H1 (cell line): ENCODE measurements at regions not wholly inside any gene's neighbourhood (a gene's known extent, or its start where the extent isn't known, plus 50 kb on each side); places are given as distances from the start of the nearest gene placed in this dataset.

ENCODE experiments used
- CTCF ChIA-PET: fragments of 300-600 bp; sonication (Branson Sonifier 250); formaldehyde crosslinking; loops from one replicate; lab custom pipeline; 2021; ENCODE audit not compliant: partially characterized antibody; lab: Charles Lee
- POLR2A ChIA-PET: fragments of 300-600 bp; sonication (Branson Sonifier 250); formaldehyde crosslinking; loops from one replicate; lab custom pipeline; 2021; ENCODE audit warnings: inconsistent platforms; ENCODE audit not compliant: partially characterized antibody; lab: Charles Lee
- DNase-seq, 2 experiments: peaks; one replicate each; pipeline versions ENCODE4 v3.0.0 to v3.0.0-alpha.2; 2010 to 2022; ENCODE audit warnings: low spot score in 2 of 2, low read depth in 1 of 2, mixed read lengths in 1 of 2
- FAIRE-seq: peaks from 2 replicates; lab custom pipeline; 2011; peaks lifted over from hg19 to GRCh38; lab: Jason Lieb, UNC
- H2AFZ ChIP-seq: 2 replicates; pipeline ENCODE4 v1.8.1; 2012; ENCODE audit warnings: low read length, inconsistent platforms
- H2AK5ac ChIP-seq: 2 replicates; pipeline ENCODE4 v1.6.1; 2013; ENCODE audit warnings: low read depth, low read length
- H2BK120ac ChIP-seq: replicated peaks from 2 replicates; pipeline ENCODE3; 2013; ENCODE audit warnings: low read depth, low read length, inconsistent platforms
- H2BK12ac ChIP-seq: 2 replicates; pipeline ENCODE4 v1.6.1; 2013; ENCODE audit warnings: low read depth, low read length
- H2BK15ac ChIP-seq: 2 replicates; pipeline ENCODE4 v1.6.1; 2013; ENCODE audit warnings: low read length
- H2BK20ac ChIP-seq: 2 replicates; pipeline ENCODE4 v1.6.1; 2013; ENCODE audit warnings: low read length
- H2BK5ac ChIP-seq: 2 replicates; pipeline ENCODE4 v1.6.1; 2013; ENCODE audit warnings: low read depth, low read length
- H3K14ac ChIP-seq: 2 replicates; pipeline ENCODE4 v1.6.1; 2013; ENCODE audit warnings: inconsistent platforms; ENCODE audit not compliant: insufficient read length
- H3K18ac ChIP-seq: 2 replicates; pipeline ENCODE4 v1.6.1; 2013; ENCODE audit warnings: low read length; ENCODE audit errors: extremely low read depth
- H3K23ac ChIP-seq: 2 replicates; pipeline ENCODE4 v1.6.1; 2013; ENCODE audit warnings: inconsistent platforms; ENCODE audit not compliant: insufficient read length
- H3K23me2 ChIP-seq: 2 replicates; pipeline ENCODE4 v1.6.1; 2013; ENCODE audit warnings: low read depth, low read length
- H3K27ac ChIP-seq: 2 replicates; pipeline ENCODE4 v1.6.1; 2011; ENCODE audit warnings: low read depth, low read length, inconsistent platforms
- H3K27me3 ChIP-seq, 4 experiments: replicated peaks in 1 of 4; 1 replicate in 1 of 4; 2 replicates in 3 of 4; pipeline versions ENCODE4 v1.6.1 to v1.8.1; 2011 to 2013; ENCODE audit warnings: low read length in 3 of 4, mild to moderate bottlenecking in 3 of 4, inconsistent platforms in 2 of 4, mixed read lengths in 2 of 4, moderate library complexity in 1 of 4; ENCODE audit not compliant: control insufficient read depth in 3 of 4, insufficient read depth in 3 of 4; ENCODE audit errors: extremely low read depth in 1 of 4
- H3K36me3 ChIP-seq, 4 experiments: 2 replicates each; pipeline versions ENCODE4 v1.6.1 to v1.8.1; 2011 to 2013; ENCODE audit warnings: mild to moderate bottlenecking in 4 of 4, low read length in 3 of 4, moderate library complexity in 2 of 4, control low read depth in 1 of 4, inconsistent platforms in 1 of 4; ENCODE audit not compliant: insufficient read depth in 4 of 4, control insufficient read depth in 2 of 4
- H3K4ac ChIP-seq: replicated peaks from 2 replicates; pipeline ENCODE3; 2013; ENCODE audit warnings: low read length, low read depth, mixed read lengths, inconsistent platforms; ENCODE audit not compliant: insufficient read length
- H3K4me1 ChIP-seq, 4 experiments: replicated peaks in 1 of 4; 1 replicate in 1 of 4; 2 replicates in 3 of 4; pipeline versions ENCODE4 v1.6.1 to v1.8.1; 2011 to 2013; ENCODE audit warnings: low read length in 3 of 4, inconsistent platforms in 2 of 4, mixed read lengths in 1 of 4; ENCODE audit not compliant: insufficient read depth in 4 of 4, control insufficient read depth in 3 of 4
- H3K4me2 ChIP-seq, 2 experiments: 2 replicates each; pipeline versions ENCODE4 v1.6.1 to v1.8.1; 2011 to 2013; ENCODE audit warnings: low read depth in 2 of 2, low read length in 2 of 2, control low read depth in 1 of 2, inconsistent platforms in 1 of 2, mild to moderate bottlenecking in 1 of 2; ENCODE audit not compliant: insufficient read depth in 1 of 2
- H3K4me3 ChIP-seq, 4 experiments: fragments of 200-600, 300-600 bp in 1 of 4; sonication (generic), shearing (Covaris generic), sonication (Bioruptor Twin) in 1 of 4; 2 replicates each; pipeline versions ENCODE4 v1.5.1 to v1.8.1; 2011 to 2016; ENCODE audit warnings: low read length in 4 of 4, low read depth in 3 of 4, control low read depth in 2 of 4, inconsistent platforms in 2 of 4, mild to moderate bottlenecking in 2 of 4, mixed read lengths in 1 of 4, moderate library complexity in 1 of 4; ENCODE audit not compliant: insufficient read depth in 2 of 4; ENCODE audit errors: extremely low read depth in 1 of 4
- H3K56ac ChIP-seq: replicated peaks from 2 replicates; pipeline ENCODE3; 2013; ENCODE audit warnings: low read depth, mild to moderate bottlenecking, mixed read lengths, low read length, inconsistent platforms; ENCODE audit not compliant: insufficient read length
- H3K79me1 ChIP-seq: 2 replicates; pipeline ENCODE4 v1.6.1; 2013; ENCODE audit warnings: low read depth, low read length, control low read depth
- H3K79me2 ChIP-seq, 2 experiments: 2 replicates each; pipeline versions ENCODE4 v1.6.1 to v1.8.1; 2012 to 2013; ENCODE audit warnings: low read length in 2 of 2, mild to moderate bottlenecking in 2 of 2, inconsistent platforms in 1 of 2; ENCODE audit not compliant: insufficient read depth in 2 of 2, control insufficient read depth in 1 of 2
- H3K9ac ChIP-seq, 4 experiments: replicated peaks in 1 of 4; 1 replicate in 1 of 4; 2 replicates in 3 of 4; pipeline versions ENCODE4 v1.6.1 to v1.8.1; 2011 to 2013; ENCODE audit warnings: low read depth in 3 of 4, low read length in 3 of 4, control low read depth in 2 of 4, mild to moderate bottlenecking in 2 of 4, moderate library complexity in 2 of 4, inconsistent platforms in 1 of 4; ENCODE audit errors: extremely low read depth in 1 of 4
- H3K9me3 ChIP-seq, 2 experiments: 2 replicates each; pipeline versions ENCODE4 v1.6.1 to v1.8.1; 2012 to 2013; ENCODE audit warnings: mild to moderate bottlenecking in 2 of 2, moderate library complexity in 2 of 2, control low read depth in 1 of 2, inconsistent platforms in 1 of 2, low read depth in 1 of 2, low read length in 1 of 2, mixed read lengths in 1 of 2; ENCODE audit not compliant: insufficient read depth in 2 of 2
- H4K20me1 ChIP-seq, 2 experiments: replicated peaks in 1 of 2; 2 replicates each; pipeline versions ENCODE3 to v1.8.1; 2011 to 2013; ENCODE audit warnings: inconsistent platforms in 2 of 2, low read length in 2 of 2, mild to moderate bottlenecking in 1 of 2; ENCODE audit not compliant: insufficient read depth in 2 of 2, control insufficient read depth in 1 of 2
- H4K5ac ChIP-seq: 2 replicates; pipeline ENCODE4 v1.6.1; 2013; ENCODE audit warnings: low read length, low read depth, mixed read lengths, inconsistent platforms; ENCODE audit not compliant: insufficient read length
- H4K8ac ChIP-seq: 2 replicates; pipeline ENCODE4 v1.8.0; 2013; ENCODE audit warnings: mild to moderate bottlenecking, moderate library complexity, low read length, inconsistent platforms; ENCODE audit not compliant: insufficient read depth; ENCODE audit errors: extremely low read depth
- H4K91ac ChIP-seq: replicated peaks from 2 replicates; pipeline ENCODE3; 2013; ENCODE audit warnings: low read length, mixed read lengths, inconsistent platforms; ENCODE audit not compliant: insufficient read length
- ASH2L ChIP-seq: fragments of 200-600, 300-600 bp; sonication (generic); IDR thresholded peaks from one replicate; pipeline ENCODE4 v1.7.1; 2017; ENCODE audit warnings: low read length
- CBX8 ChIP-seq: fragments of 300-800, 300-1000 bp; sonication (generic); IDR thresholded peaks from 2 replicates; pipeline ENCODE4 v1.7.1; 2016; ENCODE audit warnings: low read depth, low read length, borderline replicate concordance
- CTBP2 ChIP-seq: IDR thresholded peaks from 2 replicates; pipeline ENCODE4 v1.7.0; 2011; ENCODE audit warnings: borderline replicate concordance, mild to moderate bottlenecking, moderate library complexity, mixed read lengths, low read length; ENCODE audit not compliant: insufficient read depth, insufficient read length
- FOSL1 ChIP-seq: IDR thresholded peaks from 2 replicates; pipeline ENCODE4 v1.6.1; 2011; ENCODE audit warnings: mild to moderate bottlenecking, low read depth, low read length, moderate library complexity; ENCODE audit not compliant: insufficient read depth
- GABPA ChIP-seq: IDR thresholded peaks from 2 replicates; pipeline ENCODE4 v1.6.1; 2011; ENCODE audit warnings: mild to moderate bottlenecking, low read length, moderate library complexity, borderline replicate concordance; ENCODE audit not compliant: insufficient read depth
- JUN ChIP-seq: IDR thresholded peaks from 2 replicates; pipeline ENCODE4 v1.6.1; 2011; ENCODE audit warnings: low read depth, mild to moderate bottlenecking, improper control_type of control experiment, low read length
- RAD21 ChIP-seq, 2 experiments: IDR thresholded peaks in 1 of 2; conservative IDR thresholded peaks in 1 of 2; 2 replicates each; pipeline ENCODE4 v1.6.1; 2011; ENCODE audit warnings: low read depth in 2 of 2, low read length in 2 of 2, improper control_type of control experiment in 1 of 2, inconsistent platforms in 1 of 2, mild to moderate bottlenecking in 1 of 2, moderate library complexity in 1 of 2
- SAP30 ChIP-seq: fragments of 300-600 bp; sonication (generic); IDR thresholded peaks from 2 replicates; pipeline ENCODE4 v1.7.1; 2012; ENCODE audit warnings: low read length, moderate library complexity, mild to moderate bottlenecking, inconsistent platforms; ENCODE audit not compliant: insufficient read depth, insufficient replicate concordance
- SIRT6 ChIP-seq: IDR thresholded peaks from one replicate; pipeline ENCODE4 v1.7.1; 2012; ENCODE audit warnings: low read length, inconsistent platforms
- USF2 ChIP-seq: IDR thresholded peaks from 2 replicates; pipeline ENCODE4 v1.6.1; 2011; ENCODE audit warnings: low read length, improper control_type of control experiment
- WGBS, 2 experiments: shearing (Covaris generic) in 1 of 2; methylation state at CpG; one replicate each; pipeline versions ENCODE4 v1.1.6 to v1.1.7; 2013 to 2015; ENCODE audit warnings: low lambda C conversion rate in 2 of 2, mixed read lengths in 2 of 2, inconsistent platforms in 1 of 2, low coverage in 1 of 2, missing lambda C conversion rate in 1 of 2; ENCODE audit not compliant: insufficient replicate concordance in 2 of 2, insufficient coverage in 1 of 2, insufficient read length in 1 of 2; ENCODE audit errors: extremely low coverage in 1 of 2, missing lambda C conversion rate in 1 of 2; 5-methylcytosine and 5-hydroxymethylcytosine counted together

GRCh38 chr16:27679899-27680298 is 130.0 kb downstream of the KATNIP start:
- Histone ChIP-seq H3K14ac (no peak overlapping the region), H4K5ac (no peak overlapping the region), H3K23me2 (no peaks in the 10 kb centered on the region), H4K91ac (no peak overlapping the region), H3K4me3 (no peak overlapping the region), H2AK5ac (no peak overlapping the region), H3K56ac (no peak overlapping the region), H3K23ac (no peak overlapping the region), H3K4me1 (no peaks in the 10 kb centered on the region; a peak in 1 of 7 replicates), H3K79me2 (no peaks in the 10 kb centered on the region), H3K4ac (no peak overlapping the region), H3K9me3 (no peaks in the 10 kb centered on the region), H3K9ac (no peak overlapping the region), H2BK5ac (no peak overlapping the region), H4K8ac (no peak overlapping the region), H2AFZ (no peak overlapping the region), H3K27ac (no peak overlapping the region; the same call in 1 of the 2 replicates), H3K79me1 (no peaks in the 10 kb centered on the region), H3K4me2 (no peak overlapping the region), H2BK120ac (no peak overlapping the region), H3K18ac (no peak overlapping the region), H2BK12ac (no peak overlapping the region), H3K36me3 (peaks cover 0 to 7% (median 3%) of the 10 kb centered on the region in 4 experiments; a peak in 2 of 8 replicates), H2BK15ac (no peak overlapping the region), H2BK20ac (no peak overlapping the region), H3K27me3 (no peaks in the 10 kb centered on the region), H4K20me1 (no peaks in the 10 kb centered on the region)
- DNase-seq: no peak
- ChIA-PET CTCF (interaction anchor here (2.1 kb wide), 1 partner anchor 12 kb away, joined by 7 read pairs; no protein-coding TSS in a partner anchor), POLR2A (no interaction called here)
- no peak for FAIRE-seq
- WGBS, 2 experiments: 74% methylated on average over 7 of the region's 7 CpGs; no CpG with 5 or more reads in 1 of the 2 experiments
- TF ChIP-seq SIRT6: no peak
- no peak for TF ChIP-seq FOSL1
- no peak for TF ChIP-seq CTBP2
- TF ChIP-seq USF2: no peak
- no peak for TF ChIP-seq CBX8
- TF ChIP-seq GABPA: no peak
- no peak for TF ChIP-seq SAP30
- no peak for TF ChIP-seq RAD21 (IDR thresholded peaks at IDR 0.05 in 1 of 2, conservative IDR thresholded peaks at IDR 0.05 in 1 of 2; ENCODE audit: low read depth in 2 of 2, low read length in 2 of 2)
- no peak for TF ChIP-seq JUN
- TF ChIP-seq ASH2L: no peak
